Neural crest cell (in vitro differentiated cells): ENCODE measurements at regions not wholly inside any gene's neighbourhood (a gene's known extent, or its start where the extent isn't known, plus 50 kb on each side); places are given as distances from the start of the nearest gene placed in this dataset.

Experiments
- DNase-seq: peaks from one replicate; pipeline ENCODE4 v3.0.0; 2021; ENCODE audit warnings: low read depth, mixed read lengths, low spot score
- H3K27ac Mint-ChIP-seq: one replicate; pipeline ENCODE4 v1.8.0; 2021; ENCODE audit warnings: mild to moderate bottlenecking, mixed read lengths; ENCODE audit not compliant: unreplicated experiment
- H3K27me3 Mint-ChIP-seq: 2 replicates; pipeline ENCODE4 v1.8.0; 2021; ENCODE audit warnings: low read depth, mild to moderate bottlenecking, mixed read lengths
- H3K36me3 Mint-ChIP-seq: 2 replicates; pipeline ENCODE4 v1.8.0; 2021; ENCODE audit warnings: low read depth, mild to moderate bottlenecking, mixed read lengths
- H3K4me1 Mint-ChIP-seq: 2 replicates; pipeline ENCODE4 v1.8.0; 2021; ENCODE audit warnings: mixed read lengths
- H3K4me3 Mint-ChIP-seq: one replicate; pipeline ENCODE4 v1.8.0; 2021; ENCODE audit warnings: mild to moderate bottlenecking, mixed read lengths
- H3K9me3 Mint-ChIP-seq: 2 replicates; pipeline ENCODE4 v1.8.0; 2021; ENCODE audit warnings: mixed read lengths
- CTCF ChIP-seq: fragments of 200-600 bp; sonication (generic); conservative IDR thresholded peaks from 2 replicates; pipeline ENCODE4 v1.5.0; 2021; ENCODE audit warnings: antibody characterized with exemption, mild to moderate bottlenecking

GRCh38 chr2:16816016-16816415, 150.4 kb upstream of the CYRIA start:
- H3K9me3 Mint-ChIP-seq = no peaks in the 10 kb centered on the region
- TF ChIP-seq CTCF = no peak
- H3K4me3 Mint-ChIP-seq = no peak overlapping the region
- no peaks in the 10 kb centered on the region for H3K36me3 Mint-ChIP-seq
- H3K27ac Mint-ChIP-seq = no peak overlapping the region
- no peaks in the 10 kb centered on the region for H3K4me1 Mint-ChIP-seq
- no peak for DNase-seq
- H3K27me3 Mint-ChIP-seq = no peaks in the 10 kb centered on the region

- Mint-ChIP-seq H3K4me3 (no peak overlapping the region), H3K9me3 (no peaks in the 10 kb centered on the region), H3K36me3 (no peaks in the 10 kb centered on the region), H3K27me3 (no peaks in the 10 kb centered on the region), H3K27ac (no peak overlapping the region), H3K4me1 (no peaks in the 10 kb centered on the region)
- no peak for TF ChIP-seq CTCF
- no peak for DNase-seq
These were observed 148.0 kb upstream of the CYRIA start for GRCh38 chr2:16813593-16813992.

GRCh38 chr2:16798472-16798871, 132.8 kb upstream of the CYRIA start:
- no peak overlapping the region for H3K27ac Mint-ChIP-seq
- no peaks in the 10 kb centered on the region for H3K4me1 Mint-ChIP-seq
- no peak overlapping the region for H3K4me3 Mint-ChIP-seq
- H3K36me3 Mint-ChIP-seq = no peaks in the 10 kb centered on the region
- DNase-seq = no peak
- H3K9me3 Mint-ChIP-seq = peaks cover 5% of the 10 kb centered on the region
- TF ChIP-seq CTCF = no peak
- H3K27me3 Mint-ChIP-seq = no peaks in the 10 kb centered on the region

GRCh38 chr2:16791496-16791895, 125.9 kb upstream of the CYRIA start:
- Mint-ChIP-seq H3K4me1 (no peaks in the 10 kb centered on the region), H3K9me3 (no peaks in the 10 kb centered on the region), H3K27me3 (no peaks in the 10 kb centered on the region), H3K36me3 (no peaks in the 10 kb centered on the region), H3K4me3 (no peak overlapping the region), H3K27ac (no peak overlapping the region)
- no peak for DNase-seq
- TF ChIP-seq CTCF = no peak

- Mint-ChIP-seq H3K4me3 (no peak overlapping the region), H3K27me3 (no peaks in the 10 kb centered on the region), H3K36me3 (no peaks in the 10 kb centered on the region), H3K4me1 (no peaks in the 10 kb centered on the region), H3K9me3 (peaks cover 4% of the 10 kb centered on the region), H3K27ac (no peak overlapping the region)
- no peak for DNase-seq
- no peak for TF ChIP-seq CTCF
These were observed 119.5 kb upstream of the CYRIA start for GRCh38 chr2:16785149-16785548.

- Mint-ChIP-seq H3K27me3 (no peaks in the 10 kb centered on the region), H3K27ac (no peak overlapping the region), H3K4me1 (no peaks in the 10 kb centered on the region), H3K9me3 (peaks cover 4% of the 10 kb centered on the region), H3K36me3 (no peaks in the 10 kb centered on the region), H3K4me3 (no peak overlapping the region)
- no peak for DNase-seq
- no peak for TF ChIP-seq CTCF
These were observed 119.0 kb upstream of the CYRIA start for GRCh38 chr2:16784652-16785051.
